HPDE6-E6E7 (cell line): ENCODE measurements at regions not wholly inside any gene's neighbourhood (a gene's known extent, or its start where the extent isn't known, plus 50 kb on each side); places are given as distances from the start of the nearest gene placed in this dataset.
A peak's percentile ranks its signal among the peaks of the same experiment; 100 is the strongest.
"Not testable (repeated sequence)": the region's sequence is repeated elsewhere in the genome, so short reads cannot be mapped to it uniquely, and the experiment has no call there.

Experiments
- DNase-seq: peaks from one replicate; pipeline ENCODE4 v3.0.0; 2011; ENCODE audit warnings: missing footprints; ENCODE audit errors: extremely low spot score

DNA sequence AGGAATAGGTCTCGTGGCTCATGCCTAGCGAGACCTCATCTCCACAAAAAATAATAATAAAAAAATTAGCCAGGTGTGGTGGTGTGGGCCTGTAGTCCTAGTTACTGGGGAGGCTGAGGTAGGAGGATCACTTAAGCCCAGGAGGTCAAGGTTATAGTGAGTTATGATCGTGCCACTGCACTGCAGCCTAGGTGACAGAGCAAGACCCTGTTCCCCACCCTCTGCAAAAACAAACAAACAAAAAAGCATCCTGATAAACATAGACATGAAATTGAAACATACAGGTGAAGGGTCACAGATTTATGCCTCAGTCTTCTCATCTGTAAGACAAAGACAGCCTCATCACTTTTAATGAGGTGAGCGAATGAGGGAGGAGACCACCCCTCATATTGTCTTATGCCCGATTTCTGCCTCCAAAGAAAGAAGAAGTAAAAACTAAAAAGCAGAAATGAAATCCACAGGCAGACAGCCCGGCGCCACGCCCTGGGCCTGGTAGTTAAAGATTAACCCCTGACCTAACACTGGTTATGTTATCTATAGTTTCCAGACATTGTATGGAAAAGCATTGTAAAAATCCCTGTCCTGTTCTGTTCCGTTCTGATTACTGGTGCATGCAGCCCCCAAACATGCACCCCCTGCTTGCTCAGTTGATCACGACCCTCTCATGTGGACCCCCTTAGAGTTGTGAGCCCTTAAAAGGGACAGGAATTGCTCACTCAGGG, 138.5 kb downstream of the OR2B2 start:
- DNase-seq = not testable (repeated sequence)

- DNase-seq = peak; percentile 69
Measured at GRCh38 chr6:27772261-27773001, 139.8 kb downstream of the OR2B2 start.

DNA sequence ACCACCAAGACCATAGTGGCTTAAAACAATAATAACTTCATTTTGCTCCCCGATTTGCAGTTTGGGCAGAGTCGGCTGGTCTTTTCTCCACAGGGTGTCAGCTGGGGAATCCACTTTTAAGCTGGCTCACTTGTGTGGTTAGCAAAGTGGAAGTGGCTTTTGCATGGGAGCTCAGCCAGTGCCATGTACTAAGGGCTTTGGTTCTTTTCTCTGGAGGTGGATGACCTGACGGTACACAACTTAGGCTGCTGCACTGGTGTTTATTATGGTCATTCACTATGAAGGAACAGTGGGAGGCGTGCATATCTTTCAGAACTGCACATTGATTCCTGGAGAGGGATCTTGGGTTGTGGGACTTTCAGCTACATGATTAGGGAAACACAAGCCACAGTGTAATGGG, 141.0 kb downstream of the OR2B2 start:
- no peak for DNase-seq

DNA sequence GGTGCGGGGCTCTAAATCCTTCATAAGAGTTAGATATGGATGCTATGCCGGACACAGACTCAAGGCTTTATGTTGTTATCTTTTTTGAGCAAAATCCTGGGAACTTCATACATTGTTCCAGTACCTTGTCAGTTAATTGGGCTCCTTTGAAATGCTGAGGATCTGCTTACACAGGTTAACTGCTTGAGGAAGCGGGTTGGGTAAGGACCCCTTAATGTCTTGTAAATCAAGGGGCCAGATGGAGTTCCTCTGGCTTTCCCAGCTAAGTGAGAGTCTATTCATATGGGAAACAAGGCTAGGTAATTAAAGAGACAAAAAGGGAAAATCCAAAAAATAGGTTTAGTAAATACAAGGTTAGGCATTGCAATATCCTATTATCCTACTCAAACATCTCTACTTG, 141.5 kb downstream of the OR2B2 start:
- DNase-seq = no peak

- DNase-seq = no peak
Measured at GRCh38 chr6:27768556-27768955, 143.6 kb downstream of the OR2B2 start.

GRCh38 chr6:27767851-27768250, 144.3 kb downstream of the OR2B2 start:
- DNase-seq = no peak

DNA sequence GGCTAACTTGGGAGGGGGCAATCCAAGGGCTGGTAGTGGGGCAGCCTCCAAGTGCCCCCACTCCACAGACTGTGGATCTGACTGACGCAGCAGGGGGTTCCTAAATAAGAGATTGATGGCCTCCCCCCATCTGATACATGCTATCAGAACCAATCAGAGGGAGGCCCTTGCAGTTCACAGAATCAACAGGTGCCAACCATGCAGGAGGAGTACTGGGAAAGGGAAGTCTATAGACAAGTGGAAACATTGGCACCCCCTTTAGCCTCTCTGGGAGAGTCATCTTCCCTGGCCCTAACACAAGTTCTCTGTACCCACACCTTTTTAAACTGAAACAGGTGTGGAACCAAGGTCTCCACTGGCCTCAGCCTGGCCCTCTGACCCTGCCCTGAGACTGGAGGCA, 145.8 kb downstream of the OR2B2 start:
- no peak for DNase-seq

- no peak for DNase-seq
Measured at GRCh38 chr6:27765028-27765590, 147.1 kb downstream of the OR2B2 start.

- DNase-seq = no peak
Measured at GRCh38 chr6:27761391-27761790, 150.8 kb downstream of the OR2B2 start.

GRCh38 chr6:27760464-27760863, 151.7 kb downstream of the OR2B2 start:
- DNase-seq = no peak

DNA sequence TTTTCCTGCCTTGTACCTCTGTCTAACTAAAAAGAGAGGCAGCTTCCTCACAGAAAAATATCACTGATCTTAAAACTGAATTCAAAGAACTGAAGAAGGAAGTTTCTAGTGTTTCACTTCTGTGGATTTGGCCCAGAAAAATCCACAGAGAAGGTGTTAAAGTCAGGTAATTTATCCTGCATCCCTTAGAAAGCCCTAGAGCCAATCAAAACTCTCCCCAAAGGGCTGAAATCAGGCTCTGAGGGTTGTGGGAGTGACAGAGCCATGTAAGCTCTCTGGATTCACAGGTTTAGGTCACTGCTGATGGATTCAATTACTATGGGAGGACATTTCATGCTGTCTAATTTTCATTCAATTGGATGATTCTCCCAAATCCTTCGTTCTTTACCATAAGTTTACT, 152.3 kb downstream of the OR2B2 start:
- no peak for DNase-seq

DNA sequence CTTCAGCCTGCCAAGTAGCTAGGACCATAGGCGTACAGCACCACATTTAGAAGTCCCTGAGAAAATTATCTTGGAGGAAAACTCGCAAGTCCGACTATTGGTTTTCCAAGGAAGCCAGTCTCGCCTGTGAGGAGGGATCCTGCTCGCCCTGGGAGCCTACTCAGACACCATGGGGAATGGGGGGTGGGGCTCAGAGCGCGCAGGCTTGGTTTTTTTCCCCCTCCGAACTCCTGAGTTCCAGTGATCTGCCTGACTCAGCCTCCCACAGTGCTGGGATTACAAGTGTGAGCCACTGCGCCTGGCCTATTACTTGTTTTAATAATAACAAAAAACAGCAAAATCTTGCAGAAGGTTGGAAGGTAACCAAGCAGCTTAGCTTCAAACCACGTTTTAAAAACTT, 153.7 kb downstream of the OR2B2 start:
- DNase-seq = no peak

- DNase-seq = no peak
Measured at GRCh38 chr6:27757307-27757706, 154.9 kb downstream of the OR2B2 start.

- DNase-seq = no peak
Measured at GRCh38 chr6:27755768-27756167, 156.4 kb downstream of the OR2B2 start.

DNA sequence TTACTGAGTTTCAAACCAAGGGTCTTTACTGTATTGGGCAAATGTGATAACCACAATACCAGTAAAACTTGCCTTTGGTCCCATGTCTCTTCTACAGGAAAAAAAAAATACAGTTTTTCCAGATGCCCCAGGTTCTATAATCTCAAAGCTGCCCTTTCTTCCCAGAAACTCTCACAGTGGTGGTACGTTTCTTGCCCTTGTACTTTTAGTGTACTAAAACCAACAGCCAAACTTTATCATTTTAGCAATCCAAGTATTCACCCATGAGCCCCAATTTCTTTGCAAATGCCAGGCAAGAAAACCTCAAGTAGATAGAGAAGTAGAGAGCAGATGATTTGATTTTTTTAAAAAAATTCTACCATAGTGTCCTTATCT, 157.8 kb downstream of the OR2B2 start:
- DNase-seq = no peak

- peak; percentile 80 for DNase-seq
Measured at GRCh38 chr6:27753668-27754407, 158.4 kb downstream of the OR2B2 start.

- peak; percentile 36 for DNase-seq
Measured at GRCh38 chr6:27752038-27752885, 159.9 kb downstream of the OR2B2 start.

- DNase-seq = no peak
Measured at GRCh38 chr6:27748661-27749060, 163.5 kb downstream of the OR2B2 start.

DNA sequence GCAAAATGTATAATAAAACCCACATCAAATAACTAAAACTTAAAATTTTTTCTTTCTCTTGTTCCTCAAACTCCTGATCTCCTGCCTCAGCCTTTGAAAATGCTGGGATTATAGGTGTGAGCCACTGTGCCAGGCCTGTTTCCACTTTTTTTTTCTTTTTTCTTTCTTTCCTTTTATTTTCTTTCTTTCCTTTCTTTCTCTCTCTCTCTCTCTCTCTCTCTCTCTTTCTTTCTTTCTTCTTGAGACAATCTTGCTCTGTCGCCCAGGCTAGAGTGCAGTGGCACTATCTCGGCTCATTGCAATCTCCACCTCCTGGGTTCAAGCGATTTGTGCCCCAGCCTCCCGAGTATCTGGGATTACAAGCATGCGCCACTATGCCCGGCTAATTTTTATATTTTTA, 164.6 kb downstream of the OR2B2 start:
- DNase-seq = no peak

DNA sequence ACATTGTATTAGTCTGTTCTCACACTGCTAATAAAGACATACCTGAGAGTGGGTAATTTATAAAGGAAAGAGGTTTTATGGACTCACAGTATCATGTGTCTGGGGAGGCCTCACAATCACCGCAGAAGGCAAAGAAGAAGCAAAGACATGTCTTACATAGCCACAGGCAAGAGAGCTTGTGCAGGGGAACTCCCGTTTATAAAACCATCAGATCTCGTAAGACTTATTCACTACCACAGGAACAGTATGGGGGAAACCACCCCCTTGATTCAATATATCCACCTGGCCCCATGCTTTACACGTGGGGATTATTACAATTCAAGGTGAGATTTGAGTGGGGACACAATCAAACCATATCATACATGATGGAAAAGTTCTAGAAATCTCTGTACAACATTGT, 165.3 kb downstream of the OR2B2 start:
- not testable (repeated sequence) for DNase-seq

GRCh38 chr6:27743787-27744186, 168.4 kb downstream of the OR2B2 start:
- DNase-seq = no peak
